RCC 7860 (cell line): ENCODE measurements at regions not wholly inside any gene's neighbourhood (a gene's known extent, or its start where the extent isn't known, plus 50 kb on each side); places are given as distances from the start of the nearest gene placed in this dataset.

ENCODE experiments used
- DNase-seq: peaks from one replicate; pipeline ENCODE4 v3.0.0-alpha.2; 2015; ENCODE audit warnings: low spot score
- FAIRE-seq: peaks from 2 replicates; lab custom pipeline; 2012; peaks lifted over from hg19 to GRCh38; lab: Jason Lieb, UNC

DNA sequence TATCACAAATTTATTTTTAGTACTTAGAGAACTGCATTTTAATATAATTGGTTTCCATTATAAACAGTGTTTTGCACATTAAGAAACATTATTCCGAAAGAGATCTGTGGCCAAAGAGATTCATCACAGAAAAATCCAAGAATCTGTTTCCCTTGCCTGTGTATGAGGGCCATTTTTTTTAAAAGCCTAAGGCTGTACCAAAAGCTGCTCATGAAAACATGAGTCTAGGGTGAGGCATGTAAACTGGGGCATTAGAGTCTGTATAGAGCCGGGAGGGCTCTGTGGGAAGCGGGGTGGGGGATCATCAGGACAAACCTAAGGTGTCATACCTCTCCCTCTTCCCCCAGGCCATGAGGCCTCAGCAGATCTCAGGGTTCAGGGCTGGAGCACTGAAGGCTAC is 223.8 kb downstream of the FBXO15 start:
- DNase-seq (no peak), FAIRE-seq (no peak)

DNA sequence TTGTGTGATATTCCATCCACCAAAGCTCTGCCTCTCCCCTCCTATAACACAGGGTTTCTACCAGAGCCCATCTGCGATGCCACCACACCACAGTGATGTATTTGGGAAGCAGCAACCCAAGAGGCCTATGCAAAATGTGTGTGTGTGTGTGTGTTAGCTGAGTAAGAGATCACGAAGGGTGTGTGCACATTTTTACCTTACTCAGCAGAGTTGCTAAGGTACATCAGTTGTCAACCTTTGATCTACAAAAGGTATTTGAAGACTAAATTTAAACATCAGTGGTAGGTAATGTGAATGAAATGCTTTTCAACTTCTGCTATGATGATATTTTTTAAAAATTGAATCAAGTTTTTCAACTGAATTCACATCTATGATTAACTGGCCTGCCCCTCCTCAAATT is 227.6 kb downstream of the FBXO15 start:
- no peak for FAIRE-seq

GRCh38 chr18:73918816-73919215 is 228.8 kb downstream of the FBXO15 start:
- FAIRE-seq: no peak

More for the DNA sequence above, 227.6 kb downstream of the FBXO15 start:
- DNase-seq: no peak

DNA sequence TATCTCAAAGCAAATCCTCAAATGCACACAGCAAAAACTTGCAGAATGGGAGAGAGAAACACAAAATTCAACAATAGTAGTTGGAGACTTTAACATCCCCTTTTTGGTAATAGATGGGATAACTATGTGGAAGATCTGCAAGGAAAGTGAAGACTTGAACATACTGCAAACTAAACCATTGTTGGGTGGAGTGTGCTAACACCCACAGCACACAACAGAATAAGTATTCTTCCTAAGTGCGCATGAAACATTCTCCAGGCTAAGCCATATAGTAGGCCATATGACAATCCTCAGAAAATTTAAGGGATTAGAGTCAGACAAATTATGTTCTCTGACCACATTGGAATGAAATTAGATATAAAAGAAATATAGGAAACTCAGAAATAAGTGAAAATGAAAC is 230.6 kb downstream of the FBXO15 start:
- FAIRE-seq (no peak), DNase-seq (no peak)

More at GRCh38 chr18:73918816-73919215, 228.8 kb downstream of the FBXO15 start:
- DNase-seq: no peak

- DNase-seq: no peak
- no peak for FAIRE-seq
Measured at GRCh38 chr18:73913505-73913904, 234.1 kb downstream of the FBXO15 start.

GRCh38 chr18:73908323-73908722 is 239.3 kb downstream of the FBXO15 start:
- DNase-seq: no peak
- no peak for FAIRE-seq

DNA sequence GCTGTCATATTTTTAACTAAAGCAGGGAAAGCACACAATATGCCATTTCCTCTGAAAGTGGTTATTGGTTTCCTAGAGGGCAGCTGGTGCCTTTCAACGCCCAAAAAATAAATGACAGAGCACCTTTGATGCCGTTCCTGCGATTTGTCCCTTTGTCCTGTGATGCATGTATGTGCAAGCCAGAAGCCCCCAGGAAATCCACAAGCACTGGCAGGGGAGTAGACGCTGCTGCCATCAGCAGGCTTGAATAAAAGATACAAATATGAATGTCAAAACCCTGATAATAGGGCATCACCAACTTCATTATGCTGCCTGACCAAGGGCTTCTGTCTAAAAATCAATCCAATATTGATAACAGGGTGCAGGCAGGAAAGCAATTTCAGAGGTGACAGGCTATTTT is 246.1 kb downstream of the FBXO15 start:
- DNase-seq (no peak), FAIRE-seq (no peak)

DNA sequence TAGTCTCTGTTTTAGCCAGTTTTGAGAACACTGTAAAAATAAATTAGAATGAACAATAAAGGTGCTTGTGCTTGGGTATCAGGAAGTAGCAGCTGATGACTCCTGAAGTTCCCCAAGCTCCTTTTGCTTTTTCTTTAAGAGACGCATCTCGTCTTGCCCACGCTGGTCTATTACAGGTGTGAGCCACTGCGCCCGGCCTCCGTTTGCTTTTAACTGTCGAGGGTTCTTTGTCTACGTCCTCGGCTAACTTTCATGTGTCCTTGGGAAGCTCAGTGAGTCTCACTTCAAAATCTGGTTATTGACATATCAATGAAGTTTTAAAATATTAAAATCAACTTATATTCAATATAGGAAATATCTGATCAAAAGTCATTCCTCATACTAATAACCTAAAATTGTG is 246.5 kb downstream of the FBXO15 start:
- no peak for FAIRE-seq

GRCh38 chr18:73900106-73900835 is 247.4 kb downstream of the FBXO15 start:
- no peak for FAIRE-seq
- DNase-seq: no peak

More for the DNA sequence above, 246.5 kb downstream of the FBXO15 start:
- no peak for DNase-seq

DNA sequence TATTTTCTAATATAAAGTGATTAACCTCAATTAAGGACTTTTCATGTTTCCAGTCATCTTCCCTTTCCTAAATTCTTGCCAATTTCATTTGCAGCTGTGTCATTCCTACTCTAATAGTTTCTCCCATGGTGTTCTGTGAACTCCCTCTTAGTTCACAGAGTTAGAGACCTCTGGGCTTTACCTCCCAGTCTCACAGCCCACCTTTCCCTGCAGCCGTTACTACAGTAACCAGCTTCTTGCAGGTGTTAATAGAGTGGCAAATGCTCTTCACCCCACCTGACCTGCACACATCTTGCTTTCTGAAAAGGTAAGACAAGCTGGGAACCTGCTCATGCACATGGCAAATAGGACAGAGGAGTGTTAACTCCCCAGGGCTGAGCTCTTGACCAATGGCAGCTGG is 250.1 kb downstream of the FBXO15 start:
- FAIRE-seq (no peak), DNase-seq (no peak)

DNA sequence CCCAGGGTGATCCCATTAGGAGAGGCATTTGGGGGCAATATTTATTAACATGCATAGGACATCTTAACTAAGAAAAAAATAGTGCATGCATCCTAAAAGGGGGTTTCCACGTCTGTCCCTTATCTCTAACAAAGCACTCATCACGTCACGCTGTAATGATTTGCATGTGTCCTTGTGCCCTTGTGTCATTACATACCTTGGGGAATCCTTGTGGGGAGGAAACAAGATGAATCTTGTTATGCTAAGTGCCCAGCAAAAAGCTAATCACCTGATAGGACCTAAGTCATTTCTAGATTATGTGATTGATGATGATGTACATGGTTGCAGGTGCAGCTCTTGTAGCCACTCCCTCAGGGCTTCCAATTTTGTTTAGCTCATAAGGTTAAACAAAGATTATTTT is 250.9 kb downstream of the FBXO15 start:
- FAIRE-seq (no peak), DNase-seq (no peak)

DNA sequence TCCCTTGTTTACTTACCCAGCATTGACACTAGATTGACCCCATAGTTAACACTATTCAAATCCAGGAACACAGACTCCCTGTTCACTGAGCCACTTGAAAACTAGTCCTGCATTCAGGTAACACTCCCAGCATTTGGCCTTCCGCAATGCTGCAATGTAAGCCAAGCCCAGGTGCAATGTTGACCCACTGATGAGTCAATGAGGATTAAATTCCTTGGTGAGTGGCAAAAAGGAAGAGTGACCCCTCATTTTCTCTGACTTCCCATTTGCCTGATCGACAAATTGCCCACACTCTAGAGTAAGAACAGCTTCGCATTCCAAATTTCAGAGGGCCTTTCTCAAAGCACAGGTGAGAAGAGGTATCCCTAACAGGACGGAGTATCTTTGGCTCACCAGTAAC is 251.9 kb downstream of the FBXO15 start:
- no peak for FAIRE-seq
- DNase-seq: no peak

GRCh38 chr18:73893880-73894279 is 253.8 kb downstream of the FBXO15 start:
- DNase-seq (no peak), FAIRE-seq (no peak)

DNA sequence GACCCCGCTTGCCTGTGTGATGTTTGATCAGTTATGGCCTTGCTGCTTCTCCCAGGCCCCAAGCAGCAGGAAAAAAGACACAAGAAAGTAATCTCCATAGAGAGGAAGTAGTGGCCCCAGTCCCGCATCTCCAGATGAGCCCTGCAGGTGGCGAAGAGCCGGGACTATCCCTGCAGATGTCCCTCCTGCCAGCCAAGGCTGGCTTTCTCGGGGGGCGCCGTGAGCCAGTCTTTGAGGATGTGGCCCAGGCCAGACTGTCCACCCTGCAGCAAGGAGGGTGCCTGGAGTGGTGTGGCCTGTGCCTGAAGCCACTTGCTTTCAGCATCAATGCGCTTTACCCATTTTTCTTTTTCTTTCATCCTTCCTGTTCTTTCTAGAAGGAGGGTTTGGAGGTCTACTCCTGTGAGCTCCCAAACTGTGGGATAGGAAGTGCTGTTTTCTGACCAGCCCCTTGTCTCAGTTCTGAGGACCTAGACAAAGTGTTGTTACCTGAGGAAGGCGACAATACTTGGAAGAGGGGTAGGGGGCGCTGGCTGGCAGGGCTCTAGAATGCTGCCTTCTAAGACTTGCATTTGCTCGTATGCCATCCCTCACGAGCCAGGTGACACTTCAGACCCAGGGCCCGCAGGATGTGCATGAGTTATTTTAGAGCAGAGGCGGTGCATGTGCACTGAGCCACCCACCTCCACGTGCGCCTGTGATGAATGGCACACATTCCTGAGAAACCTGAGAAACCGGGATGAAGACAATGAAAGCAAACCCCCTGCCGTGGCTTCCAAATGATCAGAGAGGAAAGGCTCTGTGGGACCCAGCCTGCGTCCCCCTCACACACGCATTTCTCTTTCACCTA is 255.8 kb downstream of the FBXO15 start:
- no peak for FAIRE-seq
- DNase-seq: no peak

GRCh38 chr18:73888565-73888964 is 259.1 kb downstream of the FBXO15 start:
- FAIRE-seq (no peak), DNase-seq (no peak)

DNA sequence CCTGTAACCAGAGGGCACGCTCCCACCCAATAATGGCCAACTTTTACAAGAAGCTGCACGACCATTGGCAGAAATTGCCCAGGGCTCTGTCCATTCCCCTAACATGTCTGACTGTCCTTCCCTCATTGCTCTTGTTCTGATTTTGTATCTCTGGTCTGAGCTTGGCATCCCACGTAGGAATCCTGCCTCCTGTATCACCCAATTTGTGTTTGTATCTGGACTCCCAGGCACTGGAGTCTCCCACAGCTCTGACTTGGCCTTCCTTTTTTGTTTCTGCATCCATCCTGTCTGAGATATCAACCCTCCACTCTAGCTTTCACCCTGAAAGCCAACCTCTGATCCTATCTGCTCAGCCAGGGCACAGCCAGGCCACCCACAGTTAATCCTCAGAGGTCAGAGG is 259.8 kb downstream of the FBXO15 start:
- no peak for FAIRE-seq
- DNase-seq: no peak

GRCh38 chr18:73884868-73885267 is 262.8 kb downstream of the FBXO15 start:
- no peak for FAIRE-seq
- DNase-seq: no peak

GRCh38 chr18:73881396-73881917 is 266.2 kb downstream of the FBXO15 start:
- DNase-seq (no peak), FAIRE-seq (no peak)

GRCh38 chr18:73880387-73880786 is 267.2 kb downstream of the FBXO15 start:
- DNase-seq (no peak), FAIRE-seq (no peak)

DNA sequence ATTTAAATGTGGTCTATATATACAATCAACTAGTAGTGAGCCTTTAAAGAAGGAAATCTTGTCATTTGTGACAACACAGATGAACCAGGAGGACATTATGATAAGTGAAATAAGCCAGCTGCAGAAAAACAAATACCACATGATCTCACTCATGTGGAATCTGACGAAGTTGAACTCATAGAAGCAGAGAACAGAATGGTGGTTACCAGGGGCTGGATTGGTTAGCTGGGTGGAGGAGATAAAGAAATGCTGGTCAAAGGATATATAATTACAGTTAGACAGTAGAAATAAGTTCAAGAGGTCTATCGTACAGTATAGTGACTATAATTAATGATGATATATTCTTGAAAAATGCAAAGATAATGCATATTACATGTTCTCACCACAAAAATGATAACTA is 267.9 kb downstream of the FBXO15 start:
- no peak for FAIRE-seq
- peak; percentile 5 for DNase-seq

- FAIRE-seq: no peak
- DNase-seq: no peak
Measured at GRCh38 chr18:73879328-73879727, 268.3 kb downstream of the FBXO15 start.

DNA sequence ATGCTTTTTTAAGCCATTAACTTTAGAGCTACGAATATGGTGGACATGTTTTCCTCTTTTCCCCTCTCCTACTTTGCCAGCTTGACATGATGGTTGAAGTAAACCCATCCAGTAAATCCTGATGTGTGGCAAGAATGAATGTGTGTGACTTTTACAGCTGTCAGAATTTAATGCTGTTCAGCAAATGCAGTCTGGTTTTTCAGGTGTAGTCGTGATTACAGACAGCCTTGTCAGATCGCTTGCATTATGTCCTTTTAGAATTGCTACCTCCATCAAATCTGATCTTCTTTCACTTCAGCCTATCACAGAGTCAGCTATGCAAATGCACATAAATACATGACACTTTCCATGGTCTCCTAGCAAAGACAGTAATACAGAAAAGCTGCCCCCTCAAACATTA is 278.5 kb downstream of the FBXO15 start:
- FAIRE-seq: no peak
- DNase-seq: no peak
